SU-DHL-6 (cell line): ENCODE measurements at regions not wholly inside any gene's neighbourhood (a gene's known extent, or its start where the extent isn't known, plus 50 kb on each side); places are given as distances from the start of the nearest gene placed in this dataset.

Experiments used
- EZH2phosphoT487 ChIP-seq: fragments of 200-600 bp; sonication (generic), shearing (Covaris generic); conservative IDR thresholded peaks from 2 replicates; pipeline ENCODE4 v1.6.1; 2018; ENCODE audit warnings: mild to moderate bottlenecking, antibody characterized with exemption, low read length, moderate library complexity, mixed read lengths
- TF ChIP-seq, protein P1 (sequence below): fragments of 200-600 bp; sonication (generic); IDR thresholded peaks from one replicate; pipeline ENCODE4 v1.5.1; 2017; ENCODE audit warnings: antibody characterized with exemption, mild to moderate bottlenecking, low read length, moderate library complexity; ENCODE audit not compliant: insufficient read depth, poor library complexity, severe bottlenecking

- TF ChIP-seq, protein P1, sequence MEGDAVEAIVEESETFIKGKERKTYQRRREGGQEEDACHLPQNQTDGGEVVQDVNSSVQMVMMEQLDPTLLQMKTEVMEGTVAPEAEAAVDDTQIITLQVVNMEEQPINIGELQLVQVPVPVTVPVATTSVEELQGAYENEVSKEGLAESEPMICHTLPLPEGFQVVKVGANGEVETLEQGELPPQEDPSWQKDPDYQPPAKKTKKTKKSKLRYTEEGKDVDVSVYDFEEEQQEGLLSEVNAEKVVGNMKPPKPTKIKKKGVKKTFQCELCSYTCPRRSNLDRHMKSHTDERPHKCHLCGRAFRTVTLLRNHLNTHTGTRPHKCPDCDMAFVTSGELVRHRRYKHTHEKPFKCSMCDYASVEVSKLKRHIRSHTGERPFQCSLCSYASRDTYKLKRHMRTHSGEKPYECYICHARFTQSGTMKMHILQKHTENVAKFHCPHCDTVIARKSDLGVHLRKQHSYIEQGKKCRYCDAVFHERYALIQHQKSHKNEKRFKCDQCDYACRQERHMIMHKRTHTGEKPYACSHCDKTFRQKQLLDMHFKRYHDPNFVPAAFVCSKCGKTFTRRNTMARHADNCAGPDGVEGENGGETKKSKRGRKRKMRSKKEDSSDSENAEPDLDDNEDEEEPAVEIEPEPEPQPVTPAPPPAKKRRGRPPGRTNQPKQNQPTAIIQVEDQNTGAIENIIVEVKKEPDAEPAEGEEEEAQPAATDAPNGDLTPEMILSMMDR: no peak
- TF ChIP-seq EZH2phosphoT487: no peak
Measured at GRCh38 chr6:6808915-6809314, 220.4 kb downstream of the LY86 start.
